ENCODE measurements at regions not wholly inside any gene's neighbourhood (a gene's known extent, or its start where the extent isn't known, plus 50 kb on each side); places are given as distances from the start of the nearest gene placed in this dataset.

- 77 to 93% methylated on average over 1 of the region's 1 CpG for WGBS, 2 donors
Observed at GRCh38 chr3:170767576-170767941, 102.4 kb downstream of the RPL22L1 start.

DNA sequence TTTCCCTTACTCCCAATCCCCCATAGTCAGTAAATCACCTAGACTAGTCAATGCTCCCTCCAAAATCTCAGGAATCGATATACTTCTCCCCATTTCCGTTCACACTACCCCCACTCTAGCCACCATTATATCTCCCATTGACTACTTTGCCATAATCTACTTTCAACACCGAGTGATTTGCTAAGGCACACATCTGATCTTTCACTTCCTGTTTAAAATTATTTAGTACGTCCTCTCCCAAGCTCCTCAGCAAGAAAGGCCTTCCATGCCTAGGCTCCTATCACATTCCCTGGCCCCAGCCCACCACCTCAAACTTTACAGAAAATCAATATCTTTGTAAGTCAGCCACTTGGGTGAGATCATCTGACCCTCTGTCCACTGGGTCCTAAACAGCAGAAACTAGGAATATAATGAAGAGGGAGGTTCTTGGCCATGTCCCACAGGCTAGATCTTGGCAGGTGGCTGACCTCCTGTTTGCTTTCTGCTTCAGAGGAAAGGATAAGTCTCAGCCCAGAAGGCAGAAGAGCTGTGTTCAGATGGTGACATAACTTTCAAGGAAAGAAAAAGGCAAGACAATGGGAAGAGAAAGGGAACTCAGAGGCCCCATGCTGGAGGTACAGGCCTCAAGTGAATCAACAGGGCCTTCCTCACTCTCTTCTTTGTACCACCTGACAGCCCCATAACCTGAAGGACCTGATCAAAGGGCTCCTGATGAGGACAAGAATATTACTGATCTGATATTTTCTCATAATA lies 103.0 kb downstream of the RPL22L1 start:
- no peaks in the 10 kb centered on the region for H3K36me3 ChIP-seq
- no peaks in the 10 kb centered on the region for H3K9me3 ChIP-seq
- TF ChIP-seq EP300 (IDR thresholded peaks at IDR 0.05) = no peak
- TF ChIP-seq POLR2A (IDR thresholded peaks at IDR 0.05) = no peak
- TF ChIP-seq, protein P1, sequence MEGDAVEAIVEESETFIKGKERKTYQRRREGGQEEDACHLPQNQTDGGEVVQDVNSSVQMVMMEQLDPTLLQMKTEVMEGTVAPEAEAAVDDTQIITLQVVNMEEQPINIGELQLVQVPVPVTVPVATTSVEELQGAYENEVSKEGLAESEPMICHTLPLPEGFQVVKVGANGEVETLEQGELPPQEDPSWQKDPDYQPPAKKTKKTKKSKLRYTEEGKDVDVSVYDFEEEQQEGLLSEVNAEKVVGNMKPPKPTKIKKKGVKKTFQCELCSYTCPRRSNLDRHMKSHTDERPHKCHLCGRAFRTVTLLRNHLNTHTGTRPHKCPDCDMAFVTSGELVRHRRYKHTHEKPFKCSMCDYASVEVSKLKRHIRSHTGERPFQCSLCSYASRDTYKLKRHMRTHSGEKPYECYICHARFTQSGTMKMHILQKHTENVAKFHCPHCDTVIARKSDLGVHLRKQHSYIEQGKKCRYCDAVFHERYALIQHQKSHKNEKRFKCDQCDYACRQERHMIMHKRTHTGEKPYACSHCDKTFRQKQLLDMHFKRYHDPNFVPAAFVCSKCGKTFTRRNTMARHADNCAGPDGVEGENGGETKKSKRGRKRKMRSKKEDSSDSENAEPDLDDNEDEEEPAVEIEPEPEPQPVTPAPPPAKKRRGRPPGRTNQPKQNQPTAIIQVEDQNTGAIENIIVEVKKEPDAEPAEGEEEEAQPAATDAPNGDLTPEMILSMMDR (IDR thresholded peaks at IDR 0.05) = no peak
- no peak for TF ChIP-seq POLR2AphosphoS5 (IDR thresholded peaks at IDR 0.05)
- DNase-seq (no peak), ATAC-seq (ENCODE audit: low FRiP score in 2 of 2) (no peak)
- H3K27ac ChIP-seq = no peak overlapping the region
- H3K4me1 ChIP-seq = no peaks in the 10 kb centered on the region
- no peaks in the 10 kb centered on the region for H3K27me3 ChIP-seq
- no peak overlapping the region for H3K4me3 ChIP-seq
- WGBS, 2 donors = 73 to 77% methylated on average over 4 of the region's 4 CpGs

More at GRCh38 chr3:170767576-170767941, 102.4 kb downstream of the RPL22L1 start:
- no peaks in the 10 kb centered on the region for H3K9me3 ChIP-seq
- TF ChIP-seq POLR2AphosphoS5 (IDR thresholded peaks at IDR 0.05) (no peak), EP300 (IDR thresholded peaks at IDR 0.05) (no peak), POLR2A (IDR thresholded peaks at IDR 0.05) (no peak)
- TF ChIP-seq, protein P1 (IDR thresholded peaks at IDR 0.05) = no peak
- no peak for ATAC-seq (ENCODE audit: low FRiP score in 2 of 2)
- H3K4me3 ChIP-seq = no peak overlapping the region
- H3K27ac ChIP-seq = no peak overlapping the region
- no peak for DNase-seq
- H3K4me1 ChIP-seq = no peaks in the 10 kb centered on the region
- no peaks in the 10 kb centered on the region for H3K27me3 ChIP-seq
- no peaks in the 10 kb centered on the region for H3K36me3 ChIP-seq

- Histone ChIP-seq H3K9me3 (no peaks in the 10 kb centered on the region), H3K36me3 (no peaks in the 10 kb centered on the region), H3K27ac (no peak overlapping the region), H3K4me3 (no peak overlapping the region), H3K27me3 (no peaks in the 10 kb centered on the region), H3K4me1 (no peaks in the 10 kb centered on the region)
- no peak for TF ChIP-seq POLR2A (IDR thresholded peaks at IDR 0.05)
- TF ChIP-seq POLR2AphosphoS5 (IDR thresholded peaks at IDR 0.05) = no peak
- TF ChIP-seq EP300 (IDR thresholded peaks at IDR 0.05) = no peak
- TF ChIP-seq, protein P1 (IDR thresholded peaks at IDR 0.05) = no peak
- no peak for ATAC-seq (ENCODE audit: low FRiP score in 2 of 2)
- WGBS, 2 donors = 90 to 94% methylated on average over 3 of the region's 3 CpGs
- no peak for DNase-seq
Observed at GRCh38 chr3:170766253-170766652, 103.7 kb downstream of the RPL22L1 start.

GRCh38 chr3:170765419-170766078 lies 104.4 kb downstream of the RPL22L1 start:
- Histone ChIP-seq H3K27ac (no peak overlapping the region), H3K9me3 (no peaks in the 10 kb centered on the region), H3K36me3 (no peaks in the 10 kb centered on the region), H3K27me3 (no peaks in the 10 kb centered on the region), H3K4me3 (no peak overlapping the region), H3K4me1 (no peaks in the 10 kb centered on the region)
- TF ChIP-seq EP300 (IDR thresholded peaks at IDR 0.05) = no peak
- TF ChIP-seq POLR2AphosphoS5 (IDR thresholded peaks at IDR 0.05) = no peak
- no peak for TF ChIP-seq POLR2A (IDR thresholded peaks at IDR 0.05)
- TF ChIP-seq, protein P1 (IDR thresholded peaks at IDR 0.05) = no peak
- ATAC-seq (ENCODE audit: low FRiP score in 2 of 2) (no peak), DNase-seq (no peak)
- WGBS, 2 donors = 62 to 64% methylated on average over 4 of the region's 4 CpGs

All from upper lobe of left lung (tissue), 6 donors.